Fibroblast of the aortic adventitia (primary cell): ENCODE measurements at regions not wholly inside any gene's neighbourhood (a gene's known extent, or its start where the extent isn't known, plus 50 kb on each side); places are given as distances from the start of the nearest gene placed in this dataset.

Experiments used
- DNase-seq: peaks from one replicate; pipeline ENCODE4 v3.0.0-alpha.2; 2010; ENCODE audit warnings: low read depth
- H3K4me3 ChIP-seq: 2 replicates; pipeline ENCODE4 v1.5.1; 2011; ENCODE audit warnings: low read depth, mild to moderate bottlenecking, control low read depth, low read length, moderate library complexity
- CTCF ChIP-seq: IDR thresholded peaks from 2 replicates; pipeline ENCODE4 v1.5.1; 2011; ENCODE audit warnings: mild to moderate bottlenecking, low read length, control low read depth, inconsistent platforms; ENCODE audit not compliant: insufficient read depth

- no peak overlapping the region for H3K4me3 ChIP-seq
- no peak for TF ChIP-seq CTCF
- no peak for DNase-seq
These were observed 226.5 kb downstream of the PMP22 start for GRCh38 chr17:15038656-15039055.

- TF ChIP-seq CTCF = no peak
- no peak for DNase-seq
These were observed 228.9 kb downstream of the PMP22 start for GRCh38 chr17:15036238-15036637.

GRCh38 chr17:15031975-15032374 lies 233.2 kb downstream of the PMP22 start:
- no peak overlapping the region for H3K4me3 ChIP-seq
- no peak for DNase-seq
- no peak for TF ChIP-seq CTCF

More at GRCh38 chr17:15036238-15036637, 228.9 kb downstream of the PMP22 start:
- no peak overlapping the region for H3K4me3 ChIP-seq

GRCh38 chr17:15029469-15029868 lies 235.7 kb downstream of the PMP22 start:
- H3K4me3 ChIP-seq = no peak overlapping the region
- no peak for TF ChIP-seq CTCF
- DNase-seq = no peak

- no peak for TF ChIP-seq CTCF
- DNase-seq = no peak
- H3K4me3 ChIP-seq = no peak overlapping the region
These were observed 237.3 kb downstream of the PMP22 start for GRCh38 chr17:15027853-15028252.

- no peak overlapping the region for H3K4me3 ChIP-seq
- no peak for TF ChIP-seq CTCF
- no peak for DNase-seq
These were observed 239.0 kb downstream of the PMP22 start for GRCh38 chr17:15026088-15026487.

- no peak overlapping the region for H3K4me3 ChIP-seq
- no peak for DNase-seq
- no peak for TF ChIP-seq CTCF
These were observed 241.4 kb downstream of the PMP22 start for GRCh38 chr17:15023589-15024336.
